Stimulated activated effector memory CD8-positive, alpha-beta T cell treated with anti-CD3 and anti-CD28 coated beads, Interleukin-12 subunit alpha, Interleukin-12 subunit beta, amount 100 ng/mL, for 72 hours (primary cell): ENCODE measurements at regions not wholly inside any gene's neighbourhood (a gene's known extent, or its start where the extent isn't known, plus 50 kb on each side); places are given as distances from the start of the nearest gene placed in this dataset.

Experiments
- ATAC-seq: fragments of 150-1000 bp; cut with Tn5 transposase; 2 replicates; pipeline ENCODE4 v1.10.0; 2021
- DNase-seq, 2 donors: peaks; one replicate each; pipeline ENCODE4 v3.0.0; 2021 to 2022; ENCODE audit warnings: low spot score in 2 of 2
- H3K27ac Mint-ChIP-seq: one replicate; pipeline ENCODE4 v1.8.0; 2022; ENCODE audit warnings: mild to moderate bottlenecking, mixed read lengths
- H3K36me3 Mint-ChIP-seq: one replicate; pipeline ENCODE4 v1.8.0; 2022; ENCODE audit warnings: mild to moderate bottlenecking, mixed read lengths
- H3K4me1 Mint-ChIP-seq: one replicate; pipeline ENCODE4 v1.8.0; 2022; ENCODE audit warnings: mixed read lengths
- H3K4me3 Mint-ChIP-seq: one replicate; pipeline ENCODE4 v1.8.0; 2022; ENCODE audit warnings: mild to moderate bottlenecking, mixed read lengths
- H3K9me3 Mint-ChIP-seq: one replicate; pipeline ENCODE4 v1.8.0; 2022; ENCODE audit warnings: mixed read lengths

DNA sequence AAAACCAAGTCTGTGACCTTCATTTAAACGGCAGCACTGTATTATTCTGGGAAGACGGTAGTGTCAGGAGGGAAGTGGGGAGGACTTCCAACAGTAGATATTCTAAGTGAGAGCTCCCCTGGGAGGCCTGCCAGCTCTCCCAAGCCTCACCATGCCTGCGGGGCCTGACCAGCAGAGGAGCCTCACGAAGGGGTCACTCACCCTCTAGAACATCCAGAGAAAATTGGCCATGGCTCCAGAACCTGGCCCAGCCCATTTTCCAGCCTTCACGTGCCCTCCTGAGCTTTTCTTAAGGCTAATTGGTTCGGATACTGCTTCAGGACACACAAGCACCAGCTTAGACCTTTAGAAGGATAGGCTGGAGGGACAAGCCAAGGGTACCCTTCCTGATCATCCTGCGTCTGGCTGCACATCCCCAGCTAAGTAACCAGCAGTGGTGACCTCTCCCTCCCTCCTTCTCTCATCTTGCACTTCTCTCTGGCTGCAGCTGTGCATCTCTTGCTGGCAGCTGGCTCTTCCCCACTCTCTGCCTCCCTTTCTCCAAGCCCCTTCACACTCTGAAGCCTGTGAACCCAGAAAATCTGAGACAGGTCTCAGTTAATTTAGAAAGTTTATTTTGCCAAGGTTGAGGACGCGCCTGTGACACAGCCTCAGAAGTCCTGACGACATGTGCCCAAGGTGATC, 120.1 kb upstream of the PKDCC start:
- no peak for ATAC-seq
- Mint-ChIP-seq H3K4me1 (peaks cover 5% of the 10 kb centered on the region), H3K27ac (no peak overlapping the region), H3K36me3 (no peaks in the 10 kb centered on the region), H3K4me3 (no peak overlapping the region), H3K9me3 (peaks cover 4% of the 10 kb centered on the region)
- no peak for DNase-seq

DNA sequence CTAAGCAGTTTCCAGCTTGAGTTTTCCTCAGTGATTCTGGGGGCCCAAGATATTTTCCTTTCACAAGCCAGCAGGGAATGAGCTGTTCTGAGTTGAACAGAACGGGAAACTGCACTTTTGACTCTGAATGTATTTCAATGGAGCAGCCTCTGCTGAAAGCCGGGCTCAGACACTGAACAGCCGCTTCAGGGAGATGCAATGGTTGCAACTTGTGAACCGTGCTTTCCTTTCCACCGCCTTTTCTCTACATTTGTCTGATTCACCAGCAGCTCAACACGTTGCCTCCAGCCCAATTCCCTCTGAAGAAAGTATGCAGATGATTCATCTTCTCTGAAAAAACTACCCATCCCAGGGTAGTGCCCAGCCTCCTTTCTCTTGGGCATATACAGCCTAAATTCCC, 119.3 kb upstream of the PKDCC start:
- H3K9me3 Mint-ChIP-seq: peaks cover 4% of the 10 kb centered on the region
- no peaks in the 10 kb centered on the region for H3K36me3 Mint-ChIP-seq
- peaks cover 4% of the 10 kb centered on the region for H3K4me1 Mint-ChIP-seq
- H3K27ac Mint-ChIP-seq: no peak overlapping the region
- H3K4me3 Mint-ChIP-seq: no peak overlapping the region
- no peak for DNase-seq
- no peak for ATAC-seq

DNA sequence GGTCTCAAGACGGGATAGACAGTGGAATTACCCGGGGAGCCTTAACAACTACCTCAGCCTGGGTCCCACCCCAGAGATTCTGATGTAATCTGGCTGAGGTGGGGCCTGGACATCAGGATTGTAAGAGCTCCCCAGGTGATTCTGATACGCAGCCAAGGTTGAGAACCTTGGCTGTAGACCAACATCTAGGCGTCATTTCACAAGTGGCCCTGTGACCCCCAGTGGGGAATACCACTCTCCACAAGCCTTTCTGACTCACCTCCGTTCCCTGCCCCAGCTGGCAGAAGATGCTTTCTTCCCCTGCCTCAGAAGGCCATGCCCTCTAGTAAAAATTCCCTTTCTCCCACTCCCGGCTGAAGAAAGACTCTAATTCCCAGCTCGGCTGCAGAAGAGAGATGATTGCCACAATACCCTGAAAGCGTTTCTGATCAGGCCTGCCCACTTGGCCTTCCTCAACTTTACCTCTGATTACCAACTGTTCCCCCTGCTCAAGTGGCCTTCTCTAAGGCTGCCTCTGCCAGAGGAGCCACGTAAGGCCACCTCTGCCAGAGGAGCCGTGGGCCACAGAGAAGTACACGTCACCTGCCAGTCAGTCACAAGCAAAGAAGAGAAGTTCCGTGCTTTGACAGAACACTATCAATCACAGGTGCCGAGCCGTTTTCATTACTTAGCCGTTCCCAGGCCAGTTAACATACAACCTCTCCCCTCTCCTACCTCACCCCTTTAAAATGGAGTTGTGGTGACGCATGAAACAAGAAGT, 116.8 kb upstream of the PKDCC start:
- peak overlapping the region; percentile 75 for H3K27ac Mint-ChIP-seq
- H3K4me1 Mint-ChIP-seq: peaks cover 12% of the 10 kb centered on the region
- DNase-seq: no peak
- H3K9me3 Mint-ChIP-seq: no peaks in the 10 kb centered on the region
- H3K4me3 Mint-ChIP-seq: no peak overlapping the region
- H3K36me3 Mint-ChIP-seq: no peaks in the 10 kb centered on the region
- no peak for ATAC-seq

- Mint-ChIP-seq H3K4me1 (peaks cover 12% of the 10 kb centered on the region), H3K9me3 (no peaks in the 10 kb centered on the region), H3K36me3 (no peaks in the 10 kb centered on the region), H3K4me3 (no peak overlapping the region), H3K27ac (no peak overlapping the region)
- DNase-seq (no peak), ATAC-seq (no peak)
Observed at GRCh38 chr2:41932241-41933045, 115.4 kb upstream of the PKDCC start.

DNA sequence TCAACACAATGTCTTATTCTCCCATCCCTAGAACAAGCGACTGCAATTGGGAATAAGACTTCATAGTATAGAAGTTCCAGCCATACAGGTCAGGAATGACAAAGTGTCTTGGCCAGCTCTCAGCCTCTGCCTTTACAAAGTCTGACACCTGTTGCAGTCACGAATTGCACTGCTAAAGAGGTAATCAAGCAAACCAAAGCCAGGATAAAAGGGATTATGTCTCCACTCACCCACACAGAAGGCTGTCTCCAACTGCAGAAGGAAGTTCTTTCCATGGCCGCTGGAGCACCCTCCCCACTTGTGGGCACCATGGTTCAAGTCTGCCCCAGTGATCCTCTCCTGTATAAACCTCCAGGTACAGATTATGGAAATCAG, 114.8 kb upstream of the PKDCC start:
- DNase-seq (no peak), ATAC-seq (no peak)
- Mint-ChIP-seq H3K4me1 (peaks cover 12% of the 10 kb centered on the region), H3K9me3 (no peaks in the 10 kb centered on the region), H3K36me3 (no peaks in the 10 kb centered on the region), H3K27ac (no peak overlapping the region), H3K4me3 (no peak overlapping the region)

- no peak overlapping the region for H3K27ac Mint-ChIP-seq
- H3K4me3 Mint-ChIP-seq: no peak overlapping the region
- H3K9me3 Mint-ChIP-seq: no peaks in the 10 kb centered on the region
- H3K4me1 Mint-ChIP-seq: peaks cover 12% of the 10 kb centered on the region
- no peaks in the 10 kb centered on the region for H3K36me3 Mint-ChIP-seq
- ATAC-seq: no peak
- DNase-seq: no peak
Observed at GRCh38 chr2:41933585-41934320, 114.1 kb upstream of the PKDCC start.

- Mint-ChIP-seq H3K27ac (no peak overlapping the region), H3K4me1 (peaks cover 17% of the 10 kb centered on the region), H3K9me3 (no peaks in the 10 kb centered on the region), H3K4me3 (no peak overlapping the region), H3K36me3 (no peaks in the 10 kb centered on the region)
- DNase-seq (no peak), ATAC-seq (no peak)
Observed at GRCh38 chr2:41934329-41934958, 113.4 kb upstream of the PKDCC start.

- no peak overlapping the region for H3K27ac Mint-ChIP-seq
- H3K36me3 Mint-ChIP-seq: no peaks in the 10 kb centered on the region
- ATAC-seq (no peak), DNase-seq (no peak)
- no peaks in the 10 kb centered on the region for H3K9me3 Mint-ChIP-seq
- no peak overlapping the region for H3K4me3 Mint-ChIP-seq
- peaks cover 21% of the 10 kb centered on the region for H3K4me1 Mint-ChIP-seq
Observed at GRCh38 chr2:41935002-41935401, 112.8 kb upstream of the PKDCC start.

- ATAC-seq (no peak), DNase-seq (no peak)
- Mint-ChIP-seq H3K4me3 (no peak overlapping the region), H3K36me3 (no peaks in the 10 kb centered on the region), H3K4me1 (peaks cover 21% of the 10 kb centered on the region), H3K27ac (no peak overlapping the region), H3K9me3 (no peaks in the 10 kb centered on the region)
Observed at GRCh38 chr2:41935825-41936224, 112.0 kb upstream of the PKDCC start.

DNA sequence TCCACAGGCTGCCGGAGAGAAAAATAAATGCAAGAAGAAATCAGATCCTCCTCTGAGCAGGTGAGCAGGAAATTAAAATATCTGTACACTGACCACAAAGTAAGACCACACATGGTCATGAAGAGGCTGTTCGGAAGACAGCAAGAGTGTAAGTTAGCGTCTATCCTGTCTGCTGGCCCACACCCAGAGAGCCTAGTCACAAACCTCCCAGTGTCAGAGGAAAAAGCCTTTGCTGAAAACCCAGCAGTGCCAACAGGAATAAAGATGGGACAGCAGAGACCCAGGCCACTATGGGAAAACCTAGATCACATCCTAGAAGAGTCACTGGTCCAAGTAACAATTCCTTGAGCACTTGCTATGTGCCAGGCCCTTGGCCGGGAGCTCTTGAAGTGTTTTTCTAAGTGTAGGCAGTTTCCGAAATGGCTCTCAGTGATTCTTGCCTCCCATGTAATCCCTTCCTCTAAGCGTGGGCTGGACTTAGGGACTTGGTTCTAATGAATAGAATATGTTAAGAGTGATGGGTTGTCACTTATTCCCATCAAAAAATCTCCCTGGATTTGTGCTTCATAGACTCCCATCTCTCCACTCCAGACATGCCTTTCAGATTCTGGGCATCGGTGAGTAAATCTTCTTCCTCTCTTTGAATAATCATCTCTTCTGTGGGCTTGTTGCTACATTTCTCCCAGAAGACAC, 110.9 kb upstream of the PKDCC start:
- no peaks in the 10 kb centered on the region for H3K9me3 Mint-ChIP-seq
- no peak overlapping the region for H3K4me3 Mint-ChIP-seq
- H3K27ac Mint-ChIP-seq: no peak overlapping the region
- ATAC-seq (no peak), DNase-seq (no peak)
- H3K36me3 Mint-ChIP-seq: no peaks in the 10 kb centered on the region
- peaks cover 21% of the 10 kb centered on the region for H3K4me1 Mint-ChIP-seq

- no peak overlapping the region for H3K4me3 Mint-ChIP-seq
- ATAC-seq (no peak), DNase-seq (no peak)
- no peak overlapping the region for H3K27ac Mint-ChIP-seq
- no peaks in the 10 kb centered on the region for H3K36me3 Mint-ChIP-seq
- H3K9me3 Mint-ChIP-seq: no peaks in the 10 kb centered on the region
- peaks cover 21% of the 10 kb centered on the region for H3K4me1 Mint-ChIP-seq
Observed at GRCh38 chr2:41937464-41937906, 110.3 kb upstream of the PKDCC start.

GRCh38 chr2:41937921-41938708, 109.7 kb upstream of the PKDCC start:
- Mint-ChIP-seq H3K27ac (no peak overlapping the region), H3K4me3 (no peak overlapping the region), H3K36me3 (no peaks in the 10 kb centered on the region), H3K4me1 (peaks cover 21% of the 10 kb centered on the region), H3K9me3 (no peaks in the 10 kb centered on the region)
- DNase-seq (no peak), ATAC-seq (no peak)

DNA sequence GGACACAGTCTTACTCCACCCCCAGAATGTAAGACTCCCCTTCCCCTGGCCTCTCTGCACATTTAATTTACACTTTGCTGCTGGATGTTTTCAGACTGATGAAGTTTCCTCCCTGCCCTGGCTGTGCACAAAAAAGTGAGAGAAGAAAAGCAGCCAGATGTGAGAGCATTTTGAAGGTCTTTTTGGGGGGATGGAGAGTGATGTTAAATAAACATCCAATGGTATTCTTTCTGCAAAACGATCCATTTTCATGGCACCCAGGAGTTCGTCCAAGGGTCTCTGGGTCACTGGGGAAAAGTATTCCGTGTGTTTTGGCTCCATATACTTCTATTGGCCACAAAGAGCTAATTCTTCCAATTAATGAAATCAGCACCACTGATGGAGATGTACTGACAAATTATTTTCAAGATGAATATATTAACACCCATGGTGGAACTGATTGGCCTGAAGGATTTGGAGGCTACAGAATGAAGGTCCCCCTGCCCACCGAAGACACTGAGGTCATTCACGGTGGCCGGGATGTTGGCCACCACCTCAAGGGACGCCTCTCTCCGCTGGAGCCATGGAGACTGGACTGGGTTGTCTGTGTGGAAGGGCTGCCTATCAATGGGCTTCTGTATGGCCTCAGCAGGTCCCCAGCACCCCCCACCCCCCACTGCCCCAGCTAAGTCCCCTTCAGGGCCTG, 107.6 kb upstream of the PKDCC start:
- Mint-ChIP-seq H3K36me3 (no peaks in the 10 kb centered on the region), H3K4me1 (peaks cover 9% of the 10 kb centered on the region), H3K9me3 (no peaks in the 10 kb centered on the region), H3K27ac (no peak overlapping the region), H3K4me3 (no peak overlapping the region)
- DNase-seq (no peak), ATAC-seq (no peak)
